ENCODE measurements at regions not wholly inside any gene's neighbourhood (a gene's known extent, or its start where the extent isn't known, plus 50 kb on each side); places are given as distances from the start of the nearest gene placed in this dataset.

- no peak for DNase-seq (ENCODE audit: low read depth in 2 of 2, low spot score in 1 of 2)
Observed at GRCh38 chr22:47602732-47603131, 840.3 kb downstream of the TBC1D22A start.

GRCh38 chr22:47601666-47602065, 839.2 kb downstream of the TBC1D22A start:
- no peak for DNase-seq (ENCODE audit: low read depth in 2 of 2, low spot score in 1 of 2)

GRCh38 chr22:47600791-47601625, 838.6 kb downstream of the TBC1D22A start:
- DNase-seq (ENCODE audit: low read depth in 2 of 2, low spot score in 1 of 2), result no peak

- DNase-seq (ENCODE audit: low read depth in 2 of 2, low spot score in 1 of 2), result no peak
Observed at GRCh38 chr22:47600281-47600680, 837.8 kb downstream of the TBC1D22A start.

DNA sequence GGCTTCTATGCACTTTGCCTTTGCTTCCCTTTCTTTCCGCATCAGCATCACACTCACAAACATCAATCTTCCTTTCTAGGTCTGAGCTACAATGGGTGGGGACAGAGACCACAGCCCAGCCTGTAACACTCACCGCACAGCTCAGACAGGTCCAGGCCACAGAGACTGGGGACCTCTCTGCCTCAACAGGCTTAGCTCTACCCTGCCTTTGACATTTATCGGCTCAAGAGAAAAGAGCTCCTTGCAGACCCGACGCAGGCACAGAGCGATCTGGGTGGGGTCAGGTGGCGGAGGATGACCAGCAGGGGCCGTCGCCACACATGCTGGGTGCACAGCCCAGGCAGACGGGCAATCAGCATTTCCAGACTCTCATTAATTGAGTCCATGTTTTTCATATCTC, 837.3 kb downstream of the TBC1D22A start:
- DNase-seq (ENCODE audit: low read depth in 2 of 2, low spot score in 1 of 2), result no peak

DNA sequence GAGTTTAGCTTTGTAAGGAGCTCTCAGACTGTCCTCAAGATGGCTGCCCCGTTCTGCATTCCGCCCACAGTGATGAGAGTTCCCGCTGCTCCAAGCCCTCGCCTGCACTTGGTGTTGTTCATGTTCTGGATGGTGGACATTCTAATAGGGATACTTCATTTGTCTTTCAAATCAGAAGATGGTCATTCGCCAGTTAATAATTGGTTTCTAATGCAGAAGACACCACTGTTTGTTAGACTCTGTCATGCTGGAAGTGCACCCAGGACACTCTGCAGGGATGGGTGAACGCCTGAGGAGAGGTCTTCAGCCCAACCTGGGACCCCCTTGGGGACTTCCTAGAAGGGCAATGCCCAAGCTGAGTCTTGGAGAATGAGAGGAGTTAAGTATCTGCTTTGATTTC, 836.4 kb downstream of the TBC1D22A start:
- DNase-seq (ENCODE audit: low read depth in 2 of 2, low spot score in 1 of 2), result no peak

DNA sequence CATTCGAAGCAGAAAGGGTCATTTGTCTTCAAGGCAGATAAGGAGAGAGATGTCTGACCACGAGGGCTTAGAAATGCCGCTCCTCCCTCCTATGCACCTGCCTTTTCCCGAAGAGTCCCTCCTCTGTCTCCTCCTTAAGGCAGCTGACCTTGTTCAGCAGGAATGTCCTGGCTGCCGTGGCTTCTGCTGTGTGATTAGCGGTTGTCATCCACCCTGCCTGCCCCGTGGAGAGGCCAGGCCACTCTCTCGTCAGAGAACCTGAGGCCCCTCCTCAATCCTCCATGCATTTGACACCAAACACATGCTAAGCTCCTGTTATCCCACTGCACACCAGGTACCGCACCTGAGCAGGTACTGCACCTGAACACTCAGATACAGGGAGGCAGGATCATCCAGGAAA, 834.6 kb downstream of the TBC1D22A start:
- no peak for DNase-seq (ENCODE audit: low read depth in 2 of 2, low spot score in 1 of 2)

DNA sequence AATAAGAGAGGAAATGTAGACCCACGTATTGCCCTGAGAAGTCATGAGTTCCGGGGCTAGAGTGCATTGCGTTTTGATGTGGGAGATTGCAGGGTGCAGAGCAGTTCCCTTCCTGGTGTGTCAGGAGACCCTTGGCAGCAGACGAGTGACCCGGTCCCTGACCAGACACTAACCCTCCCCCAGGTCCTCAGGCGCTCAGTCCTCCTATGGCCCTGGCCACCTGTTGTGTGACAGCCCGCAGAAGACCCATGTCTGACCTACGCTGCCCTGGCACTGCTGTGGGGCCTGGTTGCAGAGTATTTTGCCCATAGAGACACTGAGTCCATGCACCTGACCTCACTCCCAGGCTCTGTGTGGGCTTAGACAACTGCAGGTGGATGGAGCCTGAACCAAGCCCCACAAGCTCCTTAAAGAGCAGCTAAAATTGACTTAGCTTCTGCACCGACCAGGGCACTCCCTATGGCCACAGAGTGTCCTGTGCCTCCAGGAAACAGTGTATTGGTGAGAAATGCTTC, 833.8 kb downstream of the TBC1D22A start:
- no peak for DNase-seq (ENCODE audit: low read depth in 2 of 2, low spot score in 1 of 2)

- DNase-seq (ENCODE audit: low read depth in 2 of 2, low spot score in 1 of 2), result no peak
Observed at GRCh38 chr22:47594836-47595521, 832.5 kb downstream of the TBC1D22A start.

- DNase-seq (ENCODE audit: low read depth in 2 of 2, low spot score in 1 of 2), result no peak
Observed at GRCh38 chr22:47593911-47594311, 831.5 kb downstream of the TBC1D22A start.

GRCh38 chr22:47593291-47593690, 830.8 kb downstream of the TBC1D22A start:
- DNase-seq (ENCODE audit: low read depth in 2 of 2, low spot score in 1 of 2), result no peak

DNA sequence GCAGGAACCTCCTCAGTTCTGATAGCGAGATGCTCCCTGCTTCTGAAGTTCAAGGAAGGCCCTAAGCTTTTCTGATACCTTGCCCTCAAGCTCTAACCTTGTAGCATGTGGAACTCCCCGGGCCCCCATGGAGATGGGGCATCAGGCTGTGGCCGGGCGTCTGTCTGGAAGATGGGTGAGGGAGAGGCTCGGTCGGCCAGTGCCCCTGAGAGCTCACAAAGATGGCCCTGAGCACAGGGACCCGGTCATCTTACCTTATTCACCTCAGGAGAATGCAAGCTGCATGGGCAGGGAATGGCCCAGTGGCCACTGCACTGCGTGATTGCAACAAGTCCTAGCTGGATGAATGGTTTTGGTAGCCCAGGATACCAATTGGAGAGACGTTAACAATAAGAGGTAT, 830.3 kb downstream of the TBC1D22A start:
- DNase-seq (ENCODE audit: low read depth in 2 of 2, low spot score in 1 of 2), result no peak

GRCh38 chr22:47591709-47592108, 829.3 kb downstream of the TBC1D22A start:
- no peak for DNase-seq (ENCODE audit: low read depth in 2 of 2, low spot score in 1 of 2)

DNA sequence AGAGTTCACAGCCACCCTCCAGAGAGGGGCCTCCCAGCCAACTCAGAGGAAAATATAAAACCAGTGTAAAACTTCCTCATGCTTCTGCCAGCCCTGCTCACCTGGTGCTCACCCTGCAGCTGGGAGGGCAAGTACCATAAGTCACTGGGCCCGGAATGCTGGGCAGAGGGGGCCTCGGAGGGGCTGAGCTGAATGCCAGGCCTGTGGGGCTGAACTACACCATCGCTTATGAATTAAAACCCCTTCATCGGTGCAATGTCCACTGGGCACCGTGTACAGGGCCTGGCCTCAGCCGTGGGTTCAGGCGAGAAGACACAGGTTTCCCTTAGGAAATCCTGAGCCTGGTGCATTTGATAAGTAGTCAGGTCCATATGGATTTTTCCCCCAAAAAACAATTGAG, 828.6 kb downstream of the TBC1D22A start:
- no peak for DNase-seq (ENCODE audit: low read depth in 2 of 2, low spot score in 1 of 2)

GRCh38 chr22:47589271-47590250, 827.1 kb downstream of the TBC1D22A start:
- no peak for DNase-seq (ENCODE audit: low read depth in 2 of 2, low spot score in 1 of 2)

DNA sequence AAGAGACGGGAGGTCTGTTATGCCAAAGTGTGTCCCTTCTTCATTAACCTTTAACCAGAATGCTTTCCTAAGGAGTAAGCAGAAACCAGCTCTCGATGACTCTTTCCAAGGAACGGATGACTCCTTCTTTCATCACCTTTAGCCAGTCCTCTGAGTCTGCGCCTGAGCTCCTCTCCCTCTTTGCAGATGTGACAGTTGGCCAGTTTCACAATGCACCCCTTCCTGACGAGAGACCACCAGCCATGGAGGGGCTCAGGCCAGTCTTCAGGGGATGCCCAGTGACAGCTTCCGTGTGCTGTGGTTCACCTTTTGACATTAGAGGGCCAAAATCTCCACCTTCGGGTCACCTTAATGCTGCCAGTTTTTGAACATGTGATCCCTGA, 826.1 kb downstream of the TBC1D22A start:
- no peak for DNase-seq (ENCODE audit: low read depth in 2 of 2, low spot score in 1 of 2)

DNA sequence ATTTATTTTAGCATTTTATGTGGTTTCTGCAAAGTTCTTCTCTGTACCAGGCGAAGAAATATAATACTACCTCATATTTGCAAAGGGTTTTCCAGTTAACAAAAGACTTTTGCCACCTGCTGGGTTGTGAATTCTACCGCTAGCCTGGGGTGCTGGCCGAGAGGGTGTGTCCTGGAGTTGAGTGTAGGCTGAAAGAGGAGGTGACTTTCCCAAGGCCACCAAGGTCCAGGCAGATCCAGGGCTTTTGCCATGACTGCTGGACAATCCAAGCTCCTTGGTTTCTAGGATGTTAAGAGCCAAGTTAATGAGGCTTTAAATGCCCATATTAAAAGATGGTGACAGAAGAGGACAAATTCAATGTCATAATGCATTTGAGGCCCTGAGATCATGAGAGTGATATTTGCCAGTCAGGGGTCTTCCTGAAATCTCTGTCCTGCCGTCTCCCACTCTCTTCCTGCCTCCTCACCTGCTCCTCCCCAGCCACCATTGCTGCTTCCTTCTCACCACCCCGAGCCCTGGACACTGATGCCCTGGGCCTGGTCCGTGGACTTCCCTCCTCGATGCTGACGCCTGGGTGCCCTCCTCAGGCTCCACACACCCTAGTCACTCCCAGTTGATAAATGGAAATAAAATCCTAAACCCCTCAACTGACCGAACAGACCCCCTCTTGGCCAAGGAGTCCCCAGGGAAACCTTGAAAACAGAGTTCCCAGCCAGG, 825.6 kb downstream of the TBC1D22A start:
- no peak for DNase-seq (ENCODE audit: low read depth in 2 of 2, low spot score in 1 of 2)

GRCh38 chr22:47587361-47587760, 824.9 kb downstream of the TBC1D22A start:
- no peak for DNase-seq (ENCODE audit: low read depth in 2 of 2, low spot score in 1 of 2)

DNA sequence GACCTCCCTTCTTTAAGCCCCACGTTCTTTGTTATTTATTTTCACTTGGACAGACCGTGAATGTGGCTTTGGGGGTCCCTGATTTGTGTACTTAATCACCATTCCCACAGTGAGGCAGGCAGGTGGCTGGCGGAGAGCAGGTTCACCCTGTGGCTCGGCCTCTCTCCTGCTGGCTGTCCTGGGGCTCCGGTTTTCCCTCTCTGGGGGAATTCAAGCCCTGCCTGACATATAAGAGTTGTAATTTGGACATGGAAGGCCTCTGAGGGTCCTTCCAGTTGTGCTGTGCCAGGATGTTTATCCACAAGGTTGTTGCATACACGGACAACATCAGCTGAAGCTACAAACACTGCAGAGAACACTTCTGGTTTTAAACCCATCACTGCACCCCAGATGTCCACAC, 824.5 kb downstream of the TBC1D22A start:
- no peak for DNase-seq (ENCODE audit: low read depth in 2 of 2, low spot score in 1 of 2)

- DNase-seq (ENCODE audit: low read depth in 2 of 2, low spot score in 1 of 2), result no peak
Observed at GRCh38 chr22:47586038-47586437, 823.6 kb downstream of the TBC1D22A start.

Measured in stimulated activated CD8-positive, alpha-beta memory T cell treated with anti-CD3 and anti-CD28 coated beads, Interleukin-4, amount 100 ng/mL, for 4 hours (primary cell).